Gastroesophageal sphincter (tissue), 3 donors: ENCODE measurements at regions not wholly inside any gene's neighbourhood (a gene's known extent, or its start where the extent isn't known, plus 50 kb on each side); places are given as distances from the start of the nearest gene placed in this dataset.

Experiments
- POLR2A ChIP-seq, 2 donors: fragments of 450-650 bp; IDR thresholded peaks; one replicate each; pipeline ENCODE4 v1.6.1; 2017; ENCODE audit warnings: antibody characterized with exemption in 2 of 2, mild to moderate bottlenecking in 2 of 2, moderate library complexity in 1 of 2
- POLR2AphosphoS5 ChIP-seq: sonication (generic); formaldehyde crosslinking; IDR thresholded peaks from one replicate; pipeline ENCODE4 v1.6.1; 2017; ENCODE audit warnings: antibody characterized with exemption
- TF ChIP-seq, protein P1 (sequence below), 4 experiments: fragments of 200-600 bp in 2 of 4; fragments of 450-650 bp in 2 of 4; sonication (generic) in 1 of 4; IDR thresholded peaks; one replicate each; pipeline ENCODE4 v1.5.1; 2017 to 2019; ENCODE audit warnings: antibody characterized with exemption in 4 of 4, mild to moderate bottlenecking in 2 of 4, moderate library complexity in 2 of 4

DNA sequence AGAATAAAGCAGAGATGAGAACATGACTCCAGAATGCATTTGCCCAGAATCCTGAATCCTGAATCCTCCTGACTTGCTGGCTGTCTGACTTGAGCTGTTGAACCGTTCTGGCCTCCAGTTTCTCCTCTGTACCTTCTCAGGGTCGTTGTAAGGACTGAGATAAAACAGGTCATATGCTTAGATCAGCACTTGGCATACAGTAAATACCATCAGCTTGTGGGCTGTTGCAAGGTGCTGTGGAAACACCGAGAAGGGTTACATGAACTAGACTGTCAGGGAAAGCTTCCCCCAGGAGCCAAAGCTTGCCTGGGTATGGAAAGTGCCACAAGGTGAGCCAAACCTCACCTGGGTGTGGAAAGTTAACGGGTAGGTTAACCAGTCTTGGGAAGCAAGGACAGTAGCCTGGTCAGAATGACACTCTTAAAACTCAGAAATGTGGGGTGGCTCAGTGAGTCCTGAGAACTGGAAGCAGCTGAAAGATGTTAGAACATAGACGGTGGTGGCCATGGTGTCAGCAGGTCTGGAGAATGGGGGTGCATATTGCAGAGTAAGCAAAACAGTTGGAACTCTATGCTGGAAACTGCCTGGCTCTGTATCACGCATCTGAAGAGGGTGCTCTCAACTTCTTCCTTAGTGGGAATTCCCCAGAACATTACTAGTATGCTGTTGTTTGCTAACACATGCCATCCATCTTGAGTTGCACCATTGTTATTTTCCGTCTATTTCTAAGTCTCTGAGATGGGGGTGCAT is 105.3 kb upstream of the DYRK2 start:
- TF ChIP-seq, protein P1, sequence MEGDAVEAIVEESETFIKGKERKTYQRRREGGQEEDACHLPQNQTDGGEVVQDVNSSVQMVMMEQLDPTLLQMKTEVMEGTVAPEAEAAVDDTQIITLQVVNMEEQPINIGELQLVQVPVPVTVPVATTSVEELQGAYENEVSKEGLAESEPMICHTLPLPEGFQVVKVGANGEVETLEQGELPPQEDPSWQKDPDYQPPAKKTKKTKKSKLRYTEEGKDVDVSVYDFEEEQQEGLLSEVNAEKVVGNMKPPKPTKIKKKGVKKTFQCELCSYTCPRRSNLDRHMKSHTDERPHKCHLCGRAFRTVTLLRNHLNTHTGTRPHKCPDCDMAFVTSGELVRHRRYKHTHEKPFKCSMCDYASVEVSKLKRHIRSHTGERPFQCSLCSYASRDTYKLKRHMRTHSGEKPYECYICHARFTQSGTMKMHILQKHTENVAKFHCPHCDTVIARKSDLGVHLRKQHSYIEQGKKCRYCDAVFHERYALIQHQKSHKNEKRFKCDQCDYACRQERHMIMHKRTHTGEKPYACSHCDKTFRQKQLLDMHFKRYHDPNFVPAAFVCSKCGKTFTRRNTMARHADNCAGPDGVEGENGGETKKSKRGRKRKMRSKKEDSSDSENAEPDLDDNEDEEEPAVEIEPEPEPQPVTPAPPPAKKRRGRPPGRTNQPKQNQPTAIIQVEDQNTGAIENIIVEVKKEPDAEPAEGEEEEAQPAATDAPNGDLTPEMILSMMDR (IDR thresholded peaks at IDR 0.05), result no peak
- TF ChIP-seq POLR2A (IDR thresholded peaks at IDR 0.05) (no peak), POLR2AphosphoS5 (no peak)
